LNCaP clone FGC (cell line): ENCODE measurements at regions not wholly inside any gene's neighbourhood (a gene's known extent, or its start where the extent isn't known, plus 50 kb on each side); places are given as distances from the start of the nearest gene placed in this dataset.

ENCODE experiments used
- DNase-seq: peaks from one replicate; pipeline ENCODE4 v3.0.0-alpha.2; 2011; ENCODE audit warnings: low read depth
- H3K4me3 ChIP-seq: 2 replicates; pipeline ENCODE4 v1.5.1; 2011; ENCODE audit warnings: mild to moderate bottlenecking, low read depth, low read length, control low read depth
- CTCF ChIP-seq: IDR thresholded peaks from 2 replicates; pipeline ENCODE4 v1.5.1; 2012; ENCODE audit warnings: mild to moderate bottlenecking; ENCODE audit not compliant: control insufficient read depth, insufficient read depth; ENCODE audit errors: extremely low read depth

- peak; percentile 31 for DNase-seq
These were observed 200.0 kb downstream of the MELK start for GRCh38 chr9:36772449-36773403.

GRCh38 chr9:36778682-36779081, 206.0 kb downstream of the MELK start:
- H3K4me3 ChIP-seq = no peak overlapping the region
- no peak for TF ChIP-seq CTCF
- DNase-seq = no peak

More at GRCh38 chr9:36772449-36773403, 200.0 kb downstream of the MELK start:
- no peak overlapping the region for H3K4me3 ChIP-seq
- no peak for TF ChIP-seq CTCF

DNA sequence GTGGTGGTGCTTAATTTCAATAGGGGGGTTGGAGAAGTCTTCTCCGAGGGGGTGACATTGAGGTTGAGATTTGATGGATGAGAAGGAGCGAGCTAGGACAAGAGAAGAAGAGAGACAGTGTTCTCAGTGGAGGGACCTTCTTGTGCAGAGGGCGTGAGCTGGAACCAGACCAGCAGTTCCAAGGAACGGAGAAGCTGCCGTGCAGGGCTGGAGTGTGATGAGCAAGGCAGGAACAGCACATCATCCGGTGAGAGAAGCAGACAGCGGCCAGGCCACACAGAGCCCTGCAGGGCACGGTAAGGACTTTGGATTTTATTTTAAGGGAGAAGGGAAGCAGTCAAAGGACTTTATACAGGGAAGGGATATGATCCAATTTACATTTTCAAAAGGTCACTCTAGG, 206.9 kb downstream of the MELK start:
- TF ChIP-seq CTCF = no peak
- H3K4me3 ChIP-seq = no peak overlapping the region
- no peak for DNase-seq

DNA sequence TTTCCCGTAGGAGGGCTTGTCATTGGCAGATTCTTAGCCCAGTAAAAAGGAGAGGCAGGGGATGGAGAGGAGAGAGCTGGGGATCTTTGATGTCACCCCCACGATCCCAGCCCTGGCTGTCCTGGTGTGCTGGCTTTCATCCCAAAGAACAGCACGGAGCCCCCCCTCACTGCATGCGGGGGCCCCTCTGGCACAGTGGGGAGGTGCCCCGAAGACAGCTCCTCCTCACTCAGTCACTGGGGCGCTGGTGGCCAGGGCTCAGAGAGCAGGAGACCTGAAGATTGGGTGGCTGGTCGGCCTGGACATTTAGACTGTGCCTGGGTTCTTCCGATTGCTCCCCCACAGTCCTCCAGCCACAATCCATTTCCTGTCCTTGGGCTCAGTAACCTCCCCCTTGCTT, 207.5 kb downstream of the MELK start:
- no peak overlapping the region for H3K4me3 ChIP-seq
- DNase-seq = no peak
- no peak for TF ChIP-seq CTCF

- no peak for TF ChIP-seq CTCF
- no peak for DNase-seq
- H3K4me3 ChIP-seq = no peak overlapping the region
These were observed 208.8 kb downstream of the MELK start for GRCh38 chr9:36781533-36781932.
